ENCODE measurements at regions not wholly inside any gene's neighbourhood (a gene's known extent, or its start where the extent isn't known, plus 50 kb on each side); places are given as distances from the start of the nearest gene placed in this dataset.
"Not testable (repeated sequence)": the region's sequence is repeated elsewhere in the genome, so short reads cannot be mapped to it uniquely, and the experiment has no call there.

- H3K4me1 ChIP-seq (ENCODE audit: control insufficient read depth in 2 of 3, insufficient read depth in 2 of 3, low read depth in 1 of 3, low read length in 3 of 3) = no peaks in the 10 kb centered on the region
- H3K27ac ChIP-seq (ENCODE audit: low read depth in 2 of 2, low read length in 2 of 2) = no peak overlapping the region
- no peaks in the 10 kb centered on the region for H3K9me3 ChIP-seq (ENCODE audit: control insufficient read depth in 2 of 3, insufficient read depth in 1 of 3, low read length in 3 of 3)
- H3K36me3 ChIP-seq (ENCODE audit: control insufficient read depth in 2 of 3, insufficient read depth in 3 of 3, low read length in 3 of 3) = no peaks in the 10 kb centered on the region
- intact Hi-C loops (cut with DNase I) = no loop called here
- no peaks in the 10 kb centered on the region for H3K27me3 ChIP-seq (ENCODE audit: control insufficient read depth, insufficient read depth, low read length)
- DNase-seq = no peak
- no peak overlapping the region for H3K9ac ChIP-seq (ENCODE audit: low read length in 3 of 3)
- no peak for TF ChIP-seq CTCF (IDR thresholded peaks at IDR 0.05; ENCODE audit: borderline replicate concordance, extremely low read depth, insufficient read depth)
- FAIRE-seq = no peak
- H3K4me3 ChIP-seq (ENCODE audit: low read length in 3 of 3) = no peak overlapping the region
These were observed 78.0 kb upstream of the PDHA2 start for GRCh38 chr4:95761871-95762270.

- Histone ChIP-seq H3K27me3 (ENCODE audit: control insufficient read depth, insufficient read depth, low read length) (no peaks in the 10 kb centered on the region), H3K36me3 (ENCODE audit: control insufficient read depth in 2 of 3, insufficient read depth in 3 of 3, low read length in 3 of 3) (no peaks in the 10 kb centered on the region), H3K27ac (ENCODE audit: low read depth in 2 of 2, low read length in 2 of 2) (no peak overlapping the region), H3K4me1 (ENCODE audit: control insufficient read depth in 2 of 3, insufficient read depth in 2 of 3, low read depth in 1 of 3, low read length in 3 of 3) (no peaks in the 10 kb centered on the region), H3K9me3 (ENCODE audit: control insufficient read depth in 2 of 3, insufficient read depth in 1 of 3, low read length in 3 of 3) (no peaks in the 10 kb centered on the region), H3K4me3 (ENCODE audit: low read length in 3 of 3) (no peak overlapping the region), H3K9ac (ENCODE audit: low read length in 3 of 3) (no peak overlapping the region)
- no peak for FAIRE-seq
- no peak for DNase-seq
- intact Hi-C loops (cut with DNase I) = no loop called here
- no peak for TF ChIP-seq CTCF (IDR thresholded peaks at IDR 0.05; ENCODE audit: borderline replicate concordance, extremely low read depth, insufficient read depth)
These were observed 78.5 kb upstream of the PDHA2 start for GRCh38 chr4:95761426-95761825.

GRCh38 chr4:95760646-95761045, 79.2 kb upstream of the PDHA2 start:
- H3K9ac ChIP-seq (ENCODE audit: low read length in 3 of 3); H3K36me3 ChIP-seq (ENCODE audit: control insufficient read depth in 2 of 3, insufficient read depth in 3 of 3, low read length in 3 of 3); H3K4me1 ChIP-seq (ENCODE audit: control insufficient read depth in 2 of 3, insufficient read depth in 2 of 3, low read depth in 1 of 3, low read length in 3 of 3); H3K9me3 ChIP-seq (ENCODE audit: control insufficient read depth in 2 of 3, insufficient read depth in 1 of 3, low read length in 3 of 3); H3K27ac ChIP-seq (ENCODE audit: low read depth in 2 of 2, low read length in 2 of 2); H3K4me3 ChIP-seq (ENCODE audit: low read length in 3 of 3); intact Hi-C loops (cut with DNase I); FAIRE-seq; H3K27me3 ChIP-seq (ENCODE audit: control insufficient read depth, insufficient read depth, low read length); DNase-seq: not testable (repeated sequence)

- TF ChIP-seq CTCF (IDR thresholded peaks at IDR 0.05; ENCODE audit: borderline replicate concordance, extremely low read depth, insufficient read depth) = no peak
- Histone ChIP-seq H3K9ac (ENCODE audit: low read length in 3 of 3) (no peak overlapping the region), H3K27me3 (ENCODE audit: control insufficient read depth, insufficient read depth, low read length) (no peaks in the 10 kb centered on the region)
These were observed 81.9 kb upstream of the PDHA2 start for GRCh38 chr4:95758001-95758400.

More at GRCh38 chr4:95758001-95758400, 81.9 kb upstream of the PDHA2 start:
- no peaks in the 10 kb centered on the region for H3K36me3 ChIP-seq (ENCODE audit: control insufficient read depth in 2 of 3, insufficient read depth in 3 of 3, low read length in 3 of 3)
- no peak for DNase-seq
- no peak for FAIRE-seq
- no peak overlapping the region for H3K27ac ChIP-seq (ENCODE audit: low read depth in 2 of 2, low read length in 2 of 2)
- H3K4me1 ChIP-seq (ENCODE audit: control insufficient read depth in 2 of 3, insufficient read depth in 2 of 3, low read depth in 1 of 3, low read length in 3 of 3) = no peaks in the 10 kb centered on the region
- H3K9me3 ChIP-seq (ENCODE audit: control insufficient read depth in 2 of 3, insufficient read depth in 1 of 3, low read length in 3 of 3) = no peaks in the 10 kb centered on the region
- H3K4me3 ChIP-seq (ENCODE audit: low read length in 3 of 3) = no peak overlapping the region
- intact Hi-C loops (cut with DNase I) = no loop called here

Measured in kidney (tissue), 13 donors.